GM18907 (cell line): ENCODE measurements at regions not wholly inside any gene's neighbourhood (a gene's known extent, or its start where the extent isn't known, plus 50 kb on each side); places are given as distances from the start of the nearest gene placed in this dataset.
A peak's percentile ranks its signal among the peaks of the same experiment; 100 is the strongest.

ENCODE experiments used
- ATAC-seq: cut with Tn5 transposase; IDR thresholded peaks from one replicate; pipeline ENCODE4 v1.9.1; 2021; ENCODE audit warnings: mild to moderate bottlenecking, moderate library complexity; ENCODE audit not compliant: unreplicated experiment

- peak; percentile 60 for ATAC-seq
Observed at GRCh38 chr13:40069173-40070044, 413.9 kb downstream of the COG6 start.

- ATAC-seq = no peak
Observed at GRCh38 chr13:40070357-40070756, 414.9 kb downstream of the COG6 start.

- no peak for ATAC-seq
Observed at GRCh38 chr13:40072663-40073120, 417.2 kb downstream of the COG6 start.

- no peak for ATAC-seq
Observed at GRCh38 chr13:40074338-40074737, 418.9 kb downstream of the COG6 start.

- no peak for ATAC-seq
Observed at GRCh38 chr13:40075281-40075680, 419.8 kb downstream of the COG6 start.

- no peak for ATAC-seq
Observed at GRCh38 chr13:40076765-40077362, 421.4 kb downstream of the COG6 start.

GRCh38 chr13:40077396-40078027 lies 422.1 kb downstream of the COG6 start:
- ATAC-seq = no peak

- ATAC-seq = no peak
Observed at GRCh38 chr13:40079721-40080120, 424.3 kb downstream of the COG6 start.

GRCh38 chr13:40080676-40081075 lies 425.2 kb downstream of the COG6 start:
- ATAC-seq = no peak

- no peak for ATAC-seq
Observed at GRCh38 chr13:40082639-40083038, 427.2 kb downstream of the COG6 start.

GRCh38 chr13:40083841-40084240 lies 428.4 kb downstream of the COG6 start:
- no peak for ATAC-seq

- ATAC-seq = no peak
Observed at GRCh38 chr13:40084934-40085333, 429.5 kb downstream of the COG6 start.

GRCh38 chr13:40087091-40088002 lies 431.9 kb downstream of the COG6 start:
- no peak for ATAC-seq

- ATAC-seq = no peak
Observed at GRCh38 chr13:40094056-40094455, 438.6 kb downstream of the COG6 start.

GRCh38 chr13:40095695-40096356 lies 440.4 kb downstream of the COG6 start:
- ATAC-seq = no peak

- ATAC-seq = no peak
Observed at GRCh38 chr13:40096357-40096901, 441.0 kb downstream of the COG6 start.

GRCh38 chr13:40098246-40098645 lies 442.8 kb downstream of the COG6 start:
- ATAC-seq = no peak

GRCh38 chr13:40101708-40102359 lies 446.4 kb downstream of the COG6 start:
- peak; percentile 88 for ATAC-seq

- no peak for ATAC-seq
Observed at GRCh38 chr13:40102360-40102727, 446.9 kb downstream of the COG6 start.
